Fibroblast of skin of right quadriceps (primary cell): ENCODE measurements at regions not wholly inside any gene's neighbourhood (a gene's known extent, or its start where the extent isn't known, plus 50 kb on each side); places are given as distances from the start of the nearest gene placed in this dataset.

ENCODE experiments used
- DNase-seq: peaks from one replicate; pipeline ENCODE4 v3.0.0-alpha.2; 2013

DNA sequence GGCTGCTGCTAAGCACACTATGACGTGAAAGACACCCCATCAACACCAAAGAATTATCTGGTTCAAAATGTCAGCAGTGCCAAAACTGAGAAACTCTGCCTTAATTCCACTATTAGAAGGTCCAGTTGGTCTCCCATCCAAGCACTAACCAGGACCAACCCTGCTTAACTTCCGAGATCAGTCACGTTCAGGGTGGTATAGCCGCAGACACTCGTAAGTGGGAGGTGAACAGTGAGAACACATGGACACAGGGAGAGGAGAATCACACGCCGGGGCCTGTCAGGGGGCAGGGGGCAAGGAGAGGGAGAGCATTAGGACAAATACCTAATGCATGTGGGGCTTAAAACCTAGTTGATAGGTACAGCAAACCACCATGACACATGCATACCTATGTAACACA, 83.4 kb downstream of the C13orf42 start:
- no peak for DNase-seq

DNA sequence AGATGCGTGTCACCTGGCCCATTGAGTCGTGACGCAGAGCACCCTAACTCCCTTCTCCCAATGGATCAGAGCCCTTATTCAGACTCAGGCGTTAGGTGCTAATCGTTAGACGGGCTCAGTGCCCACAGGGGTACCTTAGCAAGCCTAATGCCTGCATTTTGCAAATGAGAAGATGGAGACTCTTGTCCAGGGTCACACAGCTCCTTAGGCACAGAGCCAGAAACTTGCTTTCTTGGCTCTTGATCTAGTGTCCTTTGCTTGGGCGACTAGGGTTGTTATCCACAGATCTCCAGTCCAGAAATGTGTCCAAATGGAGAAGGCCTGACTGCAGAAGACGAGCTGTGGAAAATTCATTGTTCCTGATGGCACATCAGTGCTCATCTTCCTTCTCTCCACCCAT, 85.1 kb downstream of the C13orf42 start:
- no peak for DNase-seq

DNA sequence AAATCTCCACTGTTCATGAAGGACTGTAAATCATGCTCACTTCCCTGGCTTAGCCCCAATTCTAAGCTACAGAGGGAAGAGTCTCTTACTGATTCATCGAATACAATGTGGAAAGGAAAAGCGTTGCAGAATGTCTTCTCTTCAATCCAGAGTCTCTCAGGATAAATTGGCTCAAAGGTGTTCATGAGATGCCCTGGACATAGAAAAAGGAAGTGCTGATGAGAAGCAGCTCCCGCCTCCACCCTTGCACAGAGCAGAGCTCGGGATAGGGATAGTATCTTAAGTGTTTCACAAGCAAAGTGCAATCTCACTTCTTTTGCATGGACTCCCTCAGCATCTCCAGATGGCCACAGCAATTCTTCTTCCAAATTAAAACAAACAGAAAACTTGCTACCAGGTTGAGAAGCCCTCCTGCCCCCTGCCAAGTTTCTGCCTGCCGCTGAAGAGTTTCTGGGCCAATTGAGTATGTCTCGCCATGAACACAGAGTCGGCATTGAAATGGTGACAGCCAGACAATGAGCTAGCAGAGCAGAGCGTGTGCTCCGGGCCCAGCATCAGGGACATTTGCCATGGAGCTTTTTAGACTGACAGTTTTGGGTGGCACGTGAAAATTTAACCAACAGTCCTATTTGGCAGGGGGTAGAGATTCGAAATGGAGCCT, 85.7 kb downstream of the C13orf42 start:
- DNase-seq = no peak

DNA sequence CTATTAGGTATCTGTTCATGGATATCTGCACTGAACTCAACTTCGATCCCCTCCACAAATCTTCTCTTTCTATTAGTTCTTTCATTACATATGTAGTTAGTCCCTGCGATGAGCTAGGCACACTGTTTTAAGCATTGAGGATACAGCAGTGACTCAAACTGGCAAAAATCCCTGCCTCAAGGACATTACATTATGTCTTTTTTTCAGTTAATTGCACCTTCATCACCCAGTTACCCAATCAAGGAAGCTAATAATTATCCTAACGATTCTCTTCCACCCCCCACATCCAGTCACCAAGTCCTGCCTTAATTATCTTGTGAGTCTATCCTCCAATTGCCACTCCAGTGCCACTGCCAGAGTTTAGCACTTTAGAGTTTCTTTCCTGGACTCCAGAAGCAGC, 89.3 kb downstream of the C13orf42 start:
- DNase-seq = no peak

DNA sequence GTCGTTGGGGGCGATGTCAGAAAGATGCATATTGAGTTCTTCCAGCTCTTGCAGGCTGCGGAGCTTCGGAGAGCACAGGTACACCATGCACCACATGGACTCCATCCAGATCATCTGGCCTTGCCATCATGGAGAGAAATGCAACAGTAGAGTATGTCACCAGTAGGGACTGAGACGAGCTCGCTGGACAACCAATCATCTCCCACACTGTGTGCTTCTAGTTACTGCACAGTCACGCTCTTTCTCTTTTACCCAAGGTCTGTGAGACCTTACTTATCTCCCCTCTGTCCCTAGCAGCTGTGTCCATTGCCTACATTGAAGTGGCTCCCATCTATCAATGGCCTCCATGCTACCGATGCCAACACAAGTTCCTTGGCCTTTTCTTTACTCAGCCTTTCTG, 90.5 kb downstream of the C13orf42 start:
- no peak for DNase-seq

DNA sequence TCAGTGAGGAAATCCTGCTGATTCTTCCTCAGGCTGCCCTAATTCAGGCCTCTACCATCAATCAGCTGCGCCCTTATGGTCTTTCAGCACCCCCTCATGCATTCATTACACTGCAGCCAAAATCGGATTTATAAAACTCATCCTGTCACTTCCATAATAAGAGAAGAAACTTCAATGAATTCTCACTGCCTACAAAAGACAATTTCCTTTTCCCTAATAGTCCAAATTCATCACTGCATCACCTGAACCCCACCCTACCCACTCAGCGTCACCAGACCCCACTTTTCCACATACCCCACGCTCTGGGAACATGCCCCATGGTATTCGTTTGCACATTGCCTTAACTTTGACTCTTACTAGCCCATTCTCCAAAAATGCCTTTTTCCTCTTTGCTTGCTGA, 92.0 kb downstream of the C13orf42 start:
- DNase-seq = no peak

DNA sequence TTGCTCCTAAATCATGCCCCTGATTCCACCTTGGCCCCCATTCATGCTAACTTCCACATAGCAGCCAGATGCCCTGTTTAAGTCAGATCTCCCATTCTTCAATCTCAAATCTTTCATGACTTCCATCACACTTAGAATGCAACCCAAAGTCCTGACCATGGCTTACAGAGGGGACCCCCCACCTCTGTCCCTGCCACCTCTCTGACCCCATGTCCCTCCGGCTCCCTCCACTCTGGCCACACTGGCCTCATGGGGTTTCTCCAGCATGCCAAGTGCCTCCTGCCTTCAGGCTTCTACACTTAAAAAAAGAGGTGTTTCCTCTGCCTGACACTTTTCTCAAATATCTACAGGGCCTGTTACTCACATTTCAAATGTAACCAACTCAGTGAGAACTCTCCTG, 93.6 kb downstream of the C13orf42 start:
- DNase-seq = no peak

DNA sequence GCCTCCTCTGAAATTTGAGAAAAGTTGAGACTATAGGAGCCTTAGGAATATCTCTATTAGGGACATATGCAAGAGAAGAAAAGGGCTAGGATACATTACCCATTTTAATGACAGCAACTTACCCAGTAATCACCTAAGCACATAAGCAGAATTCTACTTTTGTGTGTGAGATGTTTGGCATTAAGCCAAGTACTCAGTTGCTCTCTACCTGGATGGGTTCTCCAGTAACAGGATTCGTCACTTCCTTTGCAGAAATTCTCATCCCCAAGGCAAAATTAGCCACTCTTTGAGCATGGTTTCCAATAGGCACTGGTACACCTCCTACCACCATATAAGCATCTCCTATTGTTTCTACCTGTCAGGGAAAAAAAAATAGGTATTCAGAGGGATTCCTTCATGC, 95.1 kb downstream of the C13orf42 start:
- DNase-seq = no peak

DNA sequence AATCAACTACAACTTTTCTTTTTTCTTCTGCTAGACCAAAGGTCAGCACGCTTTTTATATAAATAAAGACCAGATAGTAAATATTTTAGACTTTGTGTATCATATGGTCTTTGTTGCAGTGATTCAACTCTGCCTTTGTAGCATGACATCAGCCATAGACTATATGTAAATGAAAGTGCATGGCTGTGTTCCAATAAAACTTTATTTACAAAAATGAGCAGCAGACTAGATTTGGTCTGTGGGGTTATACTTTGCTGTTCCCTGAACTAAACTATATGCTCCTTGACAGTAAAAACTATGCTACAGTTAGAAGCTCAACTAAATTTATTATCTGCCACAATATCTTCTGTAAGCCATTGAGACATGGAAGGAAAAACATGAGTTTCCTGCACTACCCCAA, 100.0 kb downstream of the RNASEH2B start:
- DNase-seq = no peak

DNA sequence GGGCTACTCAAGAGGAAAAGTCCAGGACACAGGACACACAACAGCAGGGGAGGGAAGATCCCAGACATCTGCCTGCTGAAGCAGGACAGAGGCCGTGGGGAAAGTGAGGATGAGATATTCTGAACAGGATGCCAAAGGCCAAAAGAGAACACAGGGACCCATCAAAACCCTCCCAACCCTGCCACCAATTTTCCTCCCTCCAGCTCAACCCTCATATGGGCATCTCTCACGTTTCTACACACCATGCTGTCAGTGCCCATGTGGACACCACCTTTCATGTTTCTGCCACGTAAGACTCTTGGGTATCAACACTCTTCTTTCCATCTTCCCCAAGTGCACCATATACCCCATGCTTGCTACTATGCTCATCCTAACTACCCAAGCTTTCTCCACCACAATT, 97.6 kb downstream of the RNASEH2B start:
- DNase-seq = no peak

DNA sequence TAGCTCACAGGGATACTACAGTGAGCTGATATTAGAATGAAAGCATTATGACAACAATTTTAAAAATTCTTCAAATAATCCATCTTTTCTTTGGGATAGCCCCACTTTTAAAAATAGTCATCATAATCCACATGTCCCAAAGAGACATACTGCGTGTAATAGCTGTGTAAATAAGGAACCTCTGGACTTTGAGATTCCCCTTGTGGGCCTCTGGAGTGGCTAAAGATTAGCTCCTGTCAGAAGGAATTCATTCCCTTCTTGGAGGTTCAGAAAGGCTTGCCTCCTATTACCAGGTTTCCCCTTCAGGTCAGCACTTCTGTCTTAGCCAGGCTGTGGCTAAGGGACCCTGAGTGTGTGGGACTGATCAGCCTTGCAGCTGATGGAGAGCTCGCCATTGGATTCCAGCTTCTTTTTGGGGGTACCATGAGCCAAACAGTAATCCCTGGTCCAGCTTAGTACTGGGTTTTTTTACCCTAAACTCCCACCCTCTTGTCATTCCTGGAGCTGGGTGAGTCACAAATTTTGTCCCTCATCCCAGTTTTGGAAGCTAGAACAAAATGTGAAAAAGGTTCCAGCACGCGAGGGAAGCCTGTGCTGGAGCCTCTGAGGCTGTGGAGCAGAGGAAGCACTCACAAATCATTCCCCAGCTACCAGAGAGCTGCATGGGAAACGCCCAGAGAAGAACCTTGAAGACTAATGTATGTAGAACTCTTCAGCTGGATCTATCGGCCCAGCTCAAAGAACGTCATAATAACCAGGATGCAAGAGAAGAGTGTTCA, 96.7 kb downstream of the RNASEH2B start:
- peak; percentile 20 for DNase-seq
